ENCODE measurements at regions not wholly inside any gene's neighbourhood (a gene's known extent, or its start where the extent isn't known, plus 50 kb on each side); places are given as distances from the start of the nearest gene placed in this dataset.

DNA sequence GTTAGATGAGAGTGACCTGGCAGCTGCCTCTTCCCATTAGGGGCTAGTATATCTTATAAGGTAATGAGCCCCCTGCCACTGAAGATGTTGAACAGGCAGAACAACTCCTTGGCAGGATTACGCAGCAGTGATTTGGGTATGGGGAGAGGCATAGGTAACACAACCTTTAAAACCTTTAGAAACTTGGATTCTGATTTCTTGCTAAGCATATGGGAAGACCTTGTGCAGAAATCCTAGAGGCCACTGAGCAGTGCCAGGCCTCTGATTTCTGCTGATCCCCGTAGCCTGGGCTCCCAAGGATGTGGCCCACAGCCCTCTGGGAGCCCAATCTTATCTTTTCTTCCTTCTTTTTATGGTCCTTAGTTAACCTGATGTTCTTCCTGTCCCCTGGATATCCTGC, 237.9 kb upstream of the ROPN1 start:
- DNase-seq = no peak
- Histone ChIP-seq H3K9me3 (ENCODE audit: insufficient read depth, low read depth) (no peaks in the 10 kb centered on the region), H3K4me3 (no peak overlapping the region), H3K4me1 (replicated peaks; ENCODE audit: insufficient read depth) (no peaks in the 10 kb centered on the region), H3K79me2 (ENCODE audit: low read depth) (no peaks in the 10 kb centered on the region), H3K36me3 (ENCODE audit: low read depth) (no peaks in the 10 kb centered on the region), H4K20me1 (ENCODE audit: insufficient read depth) (no peaks in the 10 kb centered on the region), H3K9me2 (ENCODE audit: insufficient read depth) (no peaks in the 10 kb centered on the region), H3K27ac (no peak overlapping the region), H3F3A (ENCODE audit: insufficient read depth, low read depth) (no peaks in the 10 kb centered on the region), H3K4me2 (no peak overlapping the region), H3K27me3 (ENCODE audit: insufficient read depth, low read depth) (peaks cover 57% of the 10 kb centered on the region), H2AFZ (no peak overlapping the region)
- intact Hi-C loops (cut with micrococcal nuclease; ENCODE audit: unreplicated experiment) = no loop called here
- TF ChIP-seq CTCF (conservative IDR thresholded peaks at IDR 0.05) (no peak), EZH2 (IDR thresholded peaks at IDR 0.05; ENCODE audit: low read depth) (no peak)
- POLR2A ChIA-PET (ENCODE audit: unreplicated experiment) = no interaction called here
- no TSS peak for BruUV-seq (replicated peaks)
- CTCF ChIA-PET = no interaction called here

DNA sequence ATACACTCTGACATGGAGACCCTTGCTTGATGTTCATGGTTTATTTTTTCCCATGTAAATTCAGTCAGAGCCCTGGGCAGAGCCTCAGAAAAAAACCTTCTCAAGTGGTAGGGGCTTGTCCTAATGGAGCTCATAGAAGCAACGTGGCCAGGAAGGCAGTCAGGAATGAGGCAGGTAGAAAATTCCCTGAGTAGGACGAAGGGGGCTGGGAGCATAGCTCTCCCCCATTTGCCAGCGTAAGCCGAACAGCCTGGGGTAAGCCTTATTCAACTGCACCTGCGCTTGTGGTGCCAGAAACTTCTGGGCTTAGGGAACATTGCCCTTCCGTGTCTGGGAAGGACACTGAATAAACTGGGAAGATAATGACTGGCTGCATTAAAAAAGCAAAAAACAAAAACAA, 238.5 kb upstream of the ROPN1 start:
- H4K20me1 ChIP-seq (ENCODE audit: insufficient read depth) = no peaks in the 10 kb centered on the region
- no peaks in the 10 kb centered on the region for H3K79me2 ChIP-seq (ENCODE audit: low read depth)
- ChIA-PET CTCF (no interaction called here), POLR2A (ENCODE audit: unreplicated experiment) (no interaction called here)
- no peaks in the 10 kb centered on the region for H3K9me2 ChIP-seq (ENCODE audit: insufficient read depth)
- no peaks in the 10 kb centered on the region for H3K36me3 ChIP-seq (ENCODE audit: low read depth)
- no peak overlapping the region for H3K4me3 ChIP-seq
- TF ChIP-seq EZH2 (IDR thresholded peaks at IDR 0.05; ENCODE audit: low read depth) (no peak), CTCF (conservative IDR thresholded peaks at IDR 0.05) (no peak)
- H3K27me3 ChIP-seq (ENCODE audit: insufficient read depth, low read depth) = peaks cover 58% of the 10 kb centered on the region
- intact Hi-C loops (cut with micrococcal nuclease; ENCODE audit: unreplicated experiment) = no loop called here
- no peak overlapping the region for H2AFZ ChIP-seq
- BruUV-seq (replicated peaks) = no TSS peak
- no peaks in the 10 kb centered on the region for H3K9me3 ChIP-seq (ENCODE audit: insufficient read depth, low read depth)
- no peak for DNase-seq
- no peak overlapping the region for H3K27ac ChIP-seq
- H3K4me1 ChIP-seq (replicated peaks; ENCODE audit: insufficient read depth) = no peaks in the 10 kb centered on the region
- H3K4me2 ChIP-seq = no peak overlapping the region
- H3F3A ChIP-seq (ENCODE audit: insufficient read depth, low read depth) = no peaks in the 10 kb centered on the region

DNA sequence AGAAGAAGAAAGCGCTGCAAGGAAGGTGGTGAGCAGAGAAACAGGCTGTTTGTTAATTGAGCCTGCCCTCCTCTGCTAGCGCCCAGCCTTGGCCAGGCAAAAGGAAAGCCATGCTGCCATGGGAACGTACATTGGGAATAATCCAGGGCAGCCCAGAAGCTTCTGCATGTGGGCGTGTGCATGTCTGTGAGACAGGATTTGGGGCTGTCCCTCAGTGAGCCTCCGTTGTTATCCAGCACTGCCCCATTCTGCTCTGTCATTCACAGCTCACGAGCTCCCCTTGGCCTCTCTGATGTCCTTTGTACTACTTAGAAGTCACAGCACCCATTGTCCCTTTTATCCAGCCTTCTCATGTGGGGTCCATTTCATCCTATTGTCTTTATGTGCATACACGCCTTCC, 239.1 kb upstream of the ROPN1 start:
- Histone ChIP-seq H3K27me3 (ENCODE audit: insufficient read depth, low read depth) (peaks cover 61% of the 10 kb centered on the region; the same call in 1 of the 2 replicates), H3K36me3 (ENCODE audit: low read depth) (no peaks in the 10 kb centered on the region), H4K20me1 (ENCODE audit: insufficient read depth) (no peaks in the 10 kb centered on the region), H3K9me3 (ENCODE audit: insufficient read depth, low read depth) (no peaks in the 10 kb centered on the region), H3K27ac (no peak overlapping the region), H2AFZ (no peak overlapping the region), H3K4me2 (no peak overlapping the region), H3K4me3 (no peak overlapping the region), H3K4me1 (replicated peaks; ENCODE audit: insufficient read depth) (no peaks in the 10 kb centered on the region), H3K9me2 (ENCODE audit: insufficient read depth) (no peaks in the 10 kb centered on the region), H3F3A (ENCODE audit: insufficient read depth, low read depth) (no peaks in the 10 kb centered on the region), H3K79me2 (ENCODE audit: low read depth) (no peaks in the 10 kb centered on the region)
- DNase-seq = no peak
- CTCF ChIA-PET = no interaction called here
- POLR2A ChIA-PET (ENCODE audit: unreplicated experiment) = no interaction called here
- no peak for TF ChIP-seq CTCF (conservative IDR thresholded peaks at IDR 0.05)
- BruUV-seq (replicated peaks) = no TSS peak
- intact Hi-C loops (cut with micrococcal nuclease; ENCODE audit: unreplicated experiment) = no loop called here
